Amniotic stem cell (primary cell): ENCODE measurements at regions not wholly inside any gene's neighbourhood (a gene's known extent, or its start where the extent isn't known, plus 50 kb on each side); places are given as distances from the start of the nearest gene placed in this dataset.

Experiments used
- DNase-seq: peaks from one replicate; lab custom pipeline; 2025; lab: John Stamatoyannopoulos, UW

DNA sequence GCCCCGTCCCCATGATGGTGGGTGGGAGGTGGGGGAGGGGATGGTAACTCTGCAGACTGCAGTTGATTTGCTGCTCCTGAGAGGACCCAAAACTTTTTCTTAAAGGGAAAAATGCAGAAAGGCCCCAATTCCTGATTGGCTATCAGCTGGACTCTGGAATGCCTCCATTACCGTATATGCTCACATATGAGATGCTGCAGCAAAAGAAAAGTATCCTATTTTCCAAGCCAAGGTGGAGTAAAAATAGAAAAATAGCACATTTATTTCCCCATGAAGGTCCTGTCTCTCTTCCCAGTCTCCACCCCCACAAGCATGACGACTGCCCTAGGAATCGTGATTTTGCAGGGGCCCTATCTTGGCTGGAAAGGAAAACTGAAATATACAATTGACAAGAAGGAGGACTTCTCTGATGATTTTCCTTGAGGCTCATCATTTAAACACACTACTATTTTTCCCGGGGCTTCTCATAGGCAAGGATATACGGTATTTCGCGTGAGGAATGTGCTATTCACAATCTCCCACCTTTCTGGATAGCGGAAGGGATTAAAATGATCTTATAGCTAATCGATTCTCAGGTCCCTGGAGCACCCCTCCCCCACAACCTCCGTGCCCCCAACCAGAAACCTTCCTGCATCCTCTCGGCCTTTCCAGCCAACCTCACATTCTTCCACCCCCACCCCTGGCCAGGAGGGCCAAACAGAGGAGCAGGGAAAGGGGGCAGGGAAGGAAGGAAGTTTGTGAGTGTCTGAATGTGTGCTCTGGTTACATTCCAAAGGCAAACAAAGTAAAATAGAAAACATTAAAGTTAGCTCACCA lies 138.9 kb upstream of the CCND2 start:
- no peak for DNase-seq

DNA sequence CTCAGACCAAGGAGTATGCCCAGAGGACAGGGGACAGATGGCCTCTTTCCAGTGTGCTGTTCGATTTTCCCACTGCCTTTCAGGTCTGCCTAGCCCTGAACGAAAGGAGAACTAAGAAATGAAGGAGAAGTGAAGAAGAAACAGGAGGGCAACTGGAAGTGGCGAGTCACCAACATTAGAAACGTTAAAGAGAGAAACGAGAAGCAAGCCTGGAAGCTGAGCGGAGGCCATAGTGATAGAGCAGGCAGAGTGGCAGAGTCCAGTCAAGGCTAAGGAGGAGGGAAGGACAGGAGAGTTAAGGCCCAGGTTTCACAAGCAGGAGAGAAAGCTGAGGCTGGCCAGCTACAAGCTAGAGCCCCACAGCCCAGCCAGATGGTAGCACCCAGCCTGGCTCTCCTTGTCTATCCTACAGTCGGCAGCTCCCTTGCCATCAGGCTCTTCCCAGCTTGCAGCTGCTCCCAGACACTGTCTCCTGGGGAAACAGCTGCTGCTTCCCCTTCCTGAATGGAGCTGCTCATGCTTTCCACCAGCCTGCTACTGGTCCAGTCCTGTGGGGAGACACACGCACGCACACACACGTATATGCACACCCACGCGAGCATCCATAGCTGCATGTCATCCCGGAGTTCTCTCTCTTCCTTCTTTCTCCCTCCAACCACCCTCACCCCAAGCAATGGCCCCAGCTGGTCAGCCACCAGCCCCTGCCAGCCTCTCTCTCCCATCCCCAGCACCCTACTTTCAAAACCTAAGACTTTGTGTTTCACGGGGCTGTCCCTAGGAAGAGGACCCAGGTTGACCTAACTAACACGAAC lies 139.7 kb upstream of the CCND2 start:
- DNase-seq: no peak

DNA sequence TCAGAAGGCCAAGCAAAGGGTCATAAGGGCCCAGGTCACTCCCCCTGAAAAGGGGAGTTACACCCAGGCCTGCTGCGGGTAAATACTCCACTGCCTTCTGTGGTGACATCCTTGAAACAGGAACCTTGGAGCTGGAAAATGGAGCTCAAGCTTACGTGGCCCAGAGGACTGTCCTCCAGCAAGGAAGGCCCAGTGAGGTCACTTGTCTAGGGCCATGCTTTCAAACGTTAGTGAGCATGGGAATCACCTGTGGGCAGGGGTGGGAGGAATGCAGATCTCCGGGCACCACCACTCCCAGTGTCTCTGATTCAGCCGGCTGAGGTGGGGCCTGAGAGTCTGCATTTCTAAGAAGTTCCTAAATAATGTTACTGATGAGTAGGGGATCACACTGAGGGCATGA lies 140.5 kb upstream of the CCND2 start:
- no peak for DNase-seq

DNA sequence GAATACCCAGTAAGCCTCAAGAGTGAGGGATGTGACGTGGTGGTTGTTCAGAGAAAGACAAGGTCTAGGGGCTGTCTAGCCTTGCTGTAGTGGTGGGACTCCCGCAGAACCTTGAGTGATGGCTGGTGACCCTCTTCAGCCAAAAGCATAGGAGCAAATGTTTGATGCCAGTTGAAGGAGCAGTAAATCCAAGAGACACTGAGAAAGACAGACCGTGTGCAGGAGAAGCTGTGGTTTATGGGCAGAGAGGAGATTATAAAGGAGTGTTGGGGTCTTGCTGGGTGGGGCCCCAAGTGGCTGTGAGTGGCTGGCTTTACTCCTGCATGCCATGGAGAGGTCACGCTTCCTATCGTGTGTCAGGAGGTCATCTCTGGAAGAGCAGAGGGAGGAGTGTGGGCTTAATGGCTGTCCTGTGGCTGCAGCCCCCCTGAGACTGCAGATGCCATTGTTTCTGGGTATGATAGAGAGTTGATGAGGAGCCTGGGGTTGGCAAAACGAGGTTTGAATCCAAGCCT lies 152.0 kb upstream of the CCND2 start:
- DNase-seq: no peak

DNA sequence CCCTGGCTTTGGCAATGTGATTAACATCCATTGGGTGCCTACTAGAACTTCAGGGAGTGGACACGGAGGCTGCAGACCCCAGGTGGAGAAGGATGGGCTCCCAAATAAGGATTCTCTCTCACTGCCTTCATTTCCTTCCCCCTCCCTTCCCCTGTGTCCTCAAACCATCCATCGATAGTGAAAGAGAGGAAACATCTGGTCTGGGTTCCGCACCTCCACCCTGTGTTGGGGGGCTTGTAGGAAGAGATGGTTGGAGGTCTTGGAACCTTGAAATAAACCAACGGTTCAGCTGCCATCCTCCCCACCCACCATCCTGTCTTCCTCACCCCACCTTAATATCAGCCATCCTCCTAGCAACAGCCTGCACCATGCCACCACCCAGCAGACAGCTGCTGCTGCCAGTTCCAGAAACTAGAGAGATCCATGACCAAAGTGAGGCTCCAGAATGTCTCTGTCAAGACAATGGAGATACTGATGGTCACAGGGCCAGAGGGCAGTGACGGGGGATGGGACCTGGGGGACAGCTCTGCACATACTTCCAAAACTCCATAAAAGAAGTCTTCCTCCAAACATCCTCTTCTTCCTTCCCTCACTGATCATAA lies 153.1 kb upstream of the CCND2 start:
- DNase-seq: no peak

DNA sequence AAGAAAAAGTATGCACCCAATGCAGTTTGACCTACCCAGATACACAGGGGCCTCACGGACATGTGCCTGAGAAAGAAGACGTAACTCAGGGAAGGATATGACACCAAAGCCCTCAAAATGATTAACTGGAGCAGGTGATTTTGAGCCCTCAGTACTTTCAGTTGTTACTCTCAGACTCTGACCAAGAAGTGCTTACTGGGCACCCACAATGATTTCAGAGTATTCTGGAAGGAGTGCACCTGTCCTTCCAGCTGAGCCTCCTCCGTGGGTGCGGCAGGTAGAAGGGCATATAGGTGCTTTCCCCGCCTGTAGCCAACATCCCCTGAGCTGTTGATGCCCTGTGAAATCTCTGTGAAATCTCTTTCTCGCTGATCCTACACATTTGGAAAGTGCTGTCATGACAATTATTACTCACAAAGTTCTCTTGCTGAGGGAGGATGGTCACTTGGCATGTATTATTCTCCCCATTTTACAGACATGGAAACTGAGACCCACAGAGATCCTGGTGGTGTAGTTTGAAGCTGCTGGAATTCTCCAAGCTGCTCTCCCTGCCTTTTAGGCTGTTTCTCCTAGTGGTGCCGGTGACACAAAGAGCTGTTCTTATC lies 154.3 kb upstream of the CCND2 start:
- DNase-seq: no peak

DNA sequence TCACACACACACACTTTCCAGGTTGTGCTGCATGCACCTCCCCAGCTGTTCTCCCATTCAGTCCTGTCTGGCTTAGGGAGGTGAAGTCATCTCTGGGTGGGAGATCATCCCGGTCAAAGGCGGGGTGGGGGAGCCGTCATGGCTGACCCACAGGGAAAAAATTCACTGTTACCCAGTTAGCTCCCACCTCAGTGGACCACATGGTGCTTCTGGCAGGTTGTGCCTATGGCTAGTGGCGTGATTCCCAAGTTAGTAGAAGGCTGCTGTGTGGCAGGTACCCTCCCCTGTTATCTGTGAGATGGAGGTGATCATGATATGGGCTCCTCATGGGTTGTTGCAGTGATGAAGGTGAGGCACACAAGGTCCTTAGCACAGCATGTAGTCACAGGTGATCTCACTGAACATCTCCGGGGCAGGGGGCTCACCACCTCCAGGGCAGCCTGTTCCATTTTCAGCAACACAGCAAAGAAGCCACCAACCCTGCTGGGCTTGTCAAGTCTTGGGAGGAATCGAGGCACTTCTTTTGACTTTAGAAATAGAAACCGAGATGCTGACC lies 154.9 kb upstream of the CCND2 start:
- no peak for DNase-seq

DNA sequence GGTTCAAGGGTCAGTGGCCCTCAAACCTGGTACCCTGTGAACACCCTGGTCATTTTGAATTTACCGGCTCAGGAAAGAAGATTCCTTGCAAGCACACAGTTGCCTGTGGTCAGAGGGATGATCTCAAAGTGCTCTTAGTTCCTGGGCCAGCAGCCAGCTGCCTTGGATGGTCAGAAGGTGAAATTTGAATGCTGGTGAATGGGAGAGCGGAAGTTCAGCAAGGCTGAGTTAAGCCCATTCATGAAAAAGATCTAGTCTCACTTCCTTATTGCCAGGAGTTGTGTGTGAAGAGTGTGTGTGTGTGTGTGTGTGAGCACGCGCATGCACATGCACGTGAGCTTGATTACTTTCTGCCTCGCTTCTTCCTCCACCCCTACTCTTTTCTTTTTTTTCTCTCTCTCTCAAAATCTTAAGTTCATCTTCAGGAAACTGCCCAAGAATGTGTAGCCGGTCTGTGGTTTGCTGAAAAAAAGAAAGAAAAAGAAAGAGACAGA lies 155.5 kb upstream of the CCND2 start:
- DNase-seq: no peak

DNA sequence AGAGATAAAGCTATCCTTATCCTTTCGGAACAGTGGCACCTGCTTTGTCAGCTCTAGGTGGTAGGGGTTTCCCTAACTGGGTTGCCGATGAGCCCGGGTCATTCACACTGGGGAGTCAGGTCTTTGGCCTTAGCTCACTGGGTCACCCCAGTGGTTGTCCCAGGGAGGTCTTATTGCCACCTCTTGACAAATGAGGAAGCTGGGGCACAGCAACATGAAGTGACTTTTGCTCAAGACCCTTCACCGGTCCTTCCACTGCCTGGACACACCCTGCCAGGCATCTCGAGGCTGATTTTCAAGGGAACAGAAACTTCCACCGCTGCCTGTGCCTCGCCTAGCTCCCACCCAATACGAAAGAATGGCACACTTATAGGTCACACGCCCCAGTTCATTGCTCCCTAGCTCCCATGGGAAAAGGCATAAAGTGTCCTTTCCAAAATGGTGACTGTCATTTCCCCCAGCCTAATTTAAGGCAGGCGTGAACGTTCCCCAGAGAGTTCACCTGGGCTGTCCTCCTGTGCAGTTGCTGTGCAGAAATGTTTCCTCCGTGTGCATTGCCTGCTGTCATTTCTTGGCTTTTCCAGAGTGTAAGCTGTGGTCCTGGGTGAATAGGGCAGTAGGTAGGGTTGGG lies 156.1 kb upstream of the CCND2 start:
- no peak for DNase-seq

DNA sequence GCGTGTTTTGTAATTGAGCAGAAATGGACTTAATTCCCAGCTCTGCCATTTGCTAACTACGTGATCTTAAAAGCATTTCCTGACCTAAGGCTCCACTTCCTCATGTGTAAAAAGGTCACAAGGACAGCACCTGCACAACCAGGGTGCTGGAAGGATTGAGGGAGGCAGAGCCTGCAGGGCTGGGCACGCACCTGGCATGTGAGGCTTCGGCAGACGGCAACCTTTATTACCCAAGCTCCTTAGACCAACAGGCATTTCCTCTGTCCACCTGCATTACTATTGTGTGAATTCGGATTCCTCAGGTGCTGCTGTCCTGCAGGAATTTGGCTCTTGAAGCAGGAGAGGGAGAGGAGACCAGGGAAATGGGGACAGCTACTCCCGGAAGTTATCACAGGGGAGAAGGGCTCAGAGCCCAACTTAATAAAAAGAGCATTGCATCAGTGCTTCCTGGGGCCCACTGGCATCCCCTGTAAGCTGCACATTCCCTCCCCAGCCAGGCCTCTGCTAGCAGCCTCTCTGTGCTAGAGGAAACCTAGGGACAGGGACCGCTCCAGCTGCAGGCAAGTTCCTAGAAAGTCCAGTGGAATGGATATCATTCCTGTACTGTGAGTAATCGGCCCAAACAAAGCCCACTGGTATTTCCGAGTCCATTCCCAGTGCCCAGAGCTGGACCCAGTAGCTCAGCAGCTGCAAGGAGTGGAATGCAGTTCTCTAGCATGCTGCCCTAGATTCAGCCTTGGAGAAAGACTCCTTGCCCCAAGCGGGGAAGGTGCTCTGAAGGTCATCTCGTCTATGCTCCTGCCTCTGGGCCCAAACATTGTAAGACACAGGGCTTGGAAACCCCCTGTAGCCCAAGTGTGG lies 157.1 kb upstream of the CCND2 start:
- DNase-seq: peak; percentile 27

DNA sequence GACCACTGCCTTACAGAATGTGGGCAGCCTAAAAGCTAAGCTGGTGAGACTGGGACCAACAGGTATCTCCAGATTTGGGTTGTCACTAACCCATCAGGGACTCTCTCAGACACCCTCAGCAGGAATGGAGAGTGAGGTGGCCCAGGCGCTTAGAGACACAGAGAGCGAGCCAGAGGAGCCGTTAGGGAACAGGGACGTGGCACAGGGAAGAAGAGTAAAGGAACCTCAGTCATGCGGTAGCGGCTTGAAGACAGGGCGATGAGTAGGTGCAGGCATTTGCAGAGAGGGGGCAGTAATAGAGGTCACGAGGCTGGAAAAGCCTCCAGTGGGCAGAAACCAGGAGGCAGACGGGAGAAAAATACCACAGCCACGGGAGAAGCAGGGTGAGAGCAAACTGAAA lies 158.0 kb upstream of the CCND2 start:
- no peak for DNase-seq

DNA sequence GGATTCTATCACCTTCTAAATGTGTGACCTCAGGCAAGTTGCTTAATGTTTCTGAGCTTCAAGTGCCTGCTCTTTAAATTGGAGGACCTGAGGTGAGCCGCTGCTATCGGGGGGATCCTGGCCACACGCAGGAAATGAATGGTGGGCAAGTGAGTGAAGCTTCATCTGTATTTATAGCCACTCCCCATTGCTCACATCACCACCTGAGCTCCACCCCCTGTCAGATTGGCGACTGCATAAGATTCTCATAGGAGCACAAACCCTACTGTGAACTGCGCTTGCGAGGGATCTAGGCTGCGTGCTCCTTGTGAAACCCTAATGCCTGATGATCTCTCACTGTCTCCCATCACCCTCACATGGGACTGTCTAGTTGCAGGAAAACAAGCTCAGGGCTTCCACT lies 158.6 kb upstream of the CCND2 start:
- DNase-seq: no peak

DNA sequence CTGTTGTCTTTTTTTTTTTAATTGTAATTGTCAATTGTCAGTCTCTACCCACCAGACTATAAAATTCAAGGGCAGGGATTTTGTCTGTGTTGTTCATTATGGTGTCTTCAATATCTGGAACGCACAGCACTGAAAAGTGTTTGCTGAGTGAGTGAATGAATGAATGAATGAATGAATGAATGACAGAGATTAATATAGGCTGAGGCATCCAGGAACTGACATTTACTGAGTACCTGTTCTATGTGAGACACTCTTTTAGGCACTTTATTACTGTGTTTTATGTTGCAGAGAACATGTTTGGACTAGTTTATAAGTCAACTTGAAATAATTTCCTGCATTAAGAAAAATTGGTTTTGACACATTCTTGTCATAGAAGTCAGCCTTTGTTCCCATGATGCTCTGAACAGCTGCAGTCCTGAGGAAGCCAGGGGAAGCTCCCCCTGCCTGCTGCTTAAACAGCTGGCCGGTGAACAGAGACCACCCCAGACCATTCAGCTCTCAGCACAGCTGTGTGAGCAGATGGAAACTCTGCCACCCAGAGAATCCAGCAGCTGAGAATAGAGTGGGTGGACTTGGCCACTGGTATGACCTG lies 160.7 kb upstream of the CCND2 start:
- no peak for DNase-seq

DNA sequence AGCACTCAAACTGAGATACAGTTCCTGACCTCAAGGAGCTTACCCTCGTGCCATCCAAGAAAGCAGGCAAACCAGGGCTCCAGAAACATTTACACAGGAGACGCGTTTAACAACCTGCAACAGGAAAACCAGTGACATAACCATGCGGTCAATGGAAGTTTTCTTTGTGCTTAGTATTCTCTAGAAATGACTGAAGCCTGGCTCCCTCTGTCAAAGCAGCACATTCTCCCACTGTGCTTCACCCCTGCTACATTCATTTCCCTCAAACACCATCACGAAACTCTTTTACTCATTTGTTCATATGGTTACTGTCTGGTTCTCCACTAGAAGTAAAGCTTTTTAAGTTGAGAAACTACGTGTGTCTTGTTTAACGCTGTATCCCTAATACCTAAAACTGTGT lies 161.3 kb upstream of the CCND2 start:
- no peak for DNase-seq

DNA sequence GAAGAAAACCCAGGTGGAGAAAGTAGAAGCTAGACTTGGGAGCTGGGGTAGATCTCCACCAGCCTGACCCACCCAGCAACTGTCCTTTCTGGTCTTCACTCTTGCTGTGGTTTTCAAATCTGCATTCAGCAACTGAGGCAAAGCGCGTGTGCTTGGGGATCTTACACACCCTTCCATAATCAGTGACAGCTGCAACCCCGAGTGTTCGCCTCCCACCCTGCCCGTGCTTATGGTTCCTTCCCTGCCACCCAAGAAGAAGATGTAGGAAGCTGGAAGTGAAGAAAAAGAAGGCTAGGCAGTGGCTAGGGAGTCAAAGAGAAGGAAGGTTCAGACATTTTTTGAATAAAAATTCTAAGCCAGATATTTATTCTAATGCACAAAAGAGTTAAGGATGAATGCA lies 162.6 kb upstream of the CCND2 start:
- DNase-seq: no peak

DNA sequence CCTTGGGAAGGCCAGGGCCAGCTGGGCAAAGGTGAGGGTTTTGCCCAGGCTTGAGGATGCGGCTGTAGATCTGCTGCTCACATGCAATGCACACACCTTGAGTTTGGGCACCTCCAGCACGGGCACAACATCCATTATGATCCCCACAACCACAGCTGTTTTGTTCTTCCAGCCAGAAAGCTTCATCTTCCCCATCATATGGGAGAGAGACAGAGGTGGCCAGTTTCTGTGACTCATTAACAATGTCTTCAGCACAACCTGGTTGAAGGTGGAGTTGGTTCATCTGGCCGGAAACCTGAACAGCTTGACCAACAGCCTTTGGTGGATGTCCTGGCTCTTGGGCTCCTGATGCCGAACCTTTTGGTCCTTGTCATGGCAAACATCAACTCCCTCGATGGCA lies 163.7 kb upstream of the CCND2 start:
- DNase-seq: no peak

DNA sequence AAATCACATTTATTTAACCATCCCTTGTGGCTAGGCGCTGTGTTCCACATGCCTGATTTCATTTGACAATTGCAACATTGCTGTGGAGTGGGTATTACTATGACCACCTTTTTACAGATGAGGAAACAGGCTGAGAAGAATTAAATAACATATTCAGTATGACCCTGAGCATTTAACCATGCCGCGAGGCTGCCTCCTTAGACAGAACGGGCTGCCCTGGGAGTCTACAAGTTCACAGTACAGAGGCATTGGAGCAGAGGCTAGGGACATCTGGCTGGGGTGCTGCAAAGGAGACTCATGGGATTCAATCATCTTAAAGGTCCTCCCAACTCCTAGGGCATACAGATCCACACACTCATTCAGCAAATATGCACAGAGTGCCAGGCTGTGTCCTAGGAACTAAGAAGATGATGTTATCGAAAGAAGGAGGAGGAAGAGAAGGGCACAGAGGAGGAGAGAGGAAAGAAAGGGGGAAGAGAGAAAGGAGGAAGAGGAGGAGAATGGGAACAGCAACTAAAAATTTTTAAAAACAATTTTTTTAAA lies 164.7 kb upstream of the CCND2 start:
- DNase-seq: no peak

DNA sequence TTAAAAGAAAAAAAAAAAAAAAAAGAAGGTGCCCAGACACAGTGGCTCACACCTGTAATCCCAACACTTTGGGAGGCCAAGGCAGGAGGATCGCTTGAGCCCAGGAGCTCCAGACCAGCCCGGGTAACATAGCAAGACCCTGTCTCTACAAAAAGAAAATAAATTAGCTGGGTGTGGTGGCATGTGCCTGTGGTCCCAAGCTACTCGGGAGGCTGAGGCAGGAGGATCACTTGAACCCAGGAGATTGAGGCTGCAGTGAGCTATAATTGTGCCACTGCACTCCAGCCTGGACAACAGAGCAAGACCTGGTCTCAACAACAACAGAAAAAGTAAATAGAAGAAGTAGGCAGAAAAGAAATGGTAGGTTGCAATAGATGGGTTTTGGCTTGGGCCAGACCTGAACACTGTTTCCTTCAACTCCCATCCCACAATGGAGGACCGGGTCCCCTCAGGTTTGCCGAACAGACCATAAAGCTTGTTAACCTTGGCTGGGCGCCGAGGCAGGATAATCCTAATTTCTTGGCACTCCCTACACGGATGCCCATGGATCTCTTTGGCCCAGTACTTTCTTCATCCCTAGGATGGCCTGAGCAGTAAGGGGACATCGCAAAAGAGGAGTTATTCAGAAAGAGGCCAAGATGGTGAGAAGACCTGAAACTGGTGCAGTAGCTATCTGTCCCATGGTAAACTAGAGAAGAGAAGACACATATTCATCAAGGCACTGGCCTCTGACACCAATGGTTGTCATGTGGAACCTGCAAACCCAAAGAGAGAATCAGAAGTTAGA lies 165.5 kb upstream of the CCND2 start:
- no peak for DNase-seq

DNA sequence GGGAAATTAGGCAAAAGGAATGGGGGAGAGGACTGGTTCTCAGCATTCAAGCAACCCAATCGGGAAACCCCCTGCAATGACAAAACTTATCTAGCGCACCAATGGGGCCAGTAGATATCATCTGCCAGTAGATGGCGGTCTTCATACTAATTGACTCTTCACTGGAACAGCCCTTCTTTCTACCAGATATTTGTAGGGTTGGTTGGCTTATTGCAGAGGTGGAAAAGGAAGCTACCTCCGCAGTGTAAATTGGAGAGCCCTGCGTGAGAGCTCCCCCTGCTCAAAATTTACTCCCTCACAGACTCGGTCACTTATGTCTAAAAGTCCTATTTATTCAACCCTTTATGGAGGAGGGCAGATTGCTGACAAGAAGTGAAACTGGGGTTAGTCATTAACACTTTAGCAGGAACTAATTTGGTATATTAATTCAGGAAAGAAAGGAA lies 166.1 kb upstream of the CCND2 start:
- peak; percentile 1 for DNase-seq
